ENCODE measurements at regions not wholly inside any gene's neighbourhood (a gene's known extent, or its start where the extent isn't known, plus 50 kb on each side); places are given as distances from the start of the nearest gene placed in this dataset.
"Not testable (repeated sequence)": the region's sequence is repeated elsewhere in the genome, so short reads cannot be mapped to it uniquely, and the experiment has no call there.

DNA sequence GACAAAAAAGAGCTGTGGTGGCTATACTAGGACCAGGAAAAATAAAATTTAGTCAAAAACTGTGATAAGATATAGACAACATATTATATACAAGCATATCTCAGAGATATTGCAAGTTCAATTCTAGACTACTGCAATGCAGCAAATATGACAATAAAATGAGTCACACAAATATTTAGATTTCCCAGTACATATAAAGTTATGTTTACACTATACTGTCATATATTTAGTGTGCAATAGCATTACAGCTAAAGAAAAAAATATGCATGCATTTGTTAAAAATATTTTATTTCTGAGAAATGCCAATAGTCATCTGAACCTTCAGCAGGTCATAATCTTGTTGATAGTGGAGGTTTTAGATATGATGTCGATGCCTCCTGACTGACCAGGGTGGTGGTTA lies 72.1 kb downstream of the AKR1C4 start:
- DNase-seq (ENCODE audit: low read depth in 2 of 3, low spot score in 1 of 3) = no peak

GRCh38 chr10:5269791-5270190 lies 73.2 kb downstream of the AKR1C4 start:
- DNase-seq (ENCODE audit: low read depth in 2 of 3, low spot score in 1 of 3) = no peak

DNA sequence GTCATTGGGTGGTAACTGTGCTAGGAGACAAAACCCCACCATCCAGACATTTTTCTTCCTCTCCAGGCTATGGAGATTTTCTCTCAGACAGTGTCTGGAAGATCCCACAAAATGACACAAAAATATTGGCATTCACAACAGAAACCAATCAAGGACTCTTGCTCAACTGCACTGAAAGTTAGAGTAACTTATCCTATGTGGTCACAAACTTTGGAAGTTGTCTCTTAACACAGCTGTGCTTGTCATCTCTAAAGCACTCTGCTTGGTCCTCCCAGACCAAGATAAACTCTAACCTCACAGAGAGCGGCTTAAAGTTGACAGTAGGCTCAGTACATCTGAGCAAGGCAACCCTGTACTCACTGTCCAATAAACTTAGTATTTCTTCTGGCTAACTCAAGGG lies 74.9 kb downstream of the AKR1C4 start:
- no peak for DNase-seq (ENCODE audit: low read depth in 2 of 3, low spot score in 1 of 3)

- no peak for DNase-seq (ENCODE audit: low read depth in 2 of 3, low spot score in 1 of 3)
Measured at GRCh38 chr10:5272065-5272803, 75.6 kb downstream of the AKR1C4 start.

GRCh38 chr10:5274795-5275194 lies 78.2 kb downstream of the AKR1C4 start:
- DNase-seq (ENCODE audit: low read depth in 2 of 3, low spot score in 1 of 3) = no peak

GRCh38 chr10:5281356-5281755 lies 83.4 kb upstream of the UCN3 start:
- no peak for DNase-seq (ENCODE audit: low read depth in 2 of 3, low spot score in 1 of 3)

- no peak for DNase-seq (ENCODE audit: low read depth in 2 of 3, low spot score in 1 of 3)
Measured at GRCh38 chr10:5282137-5282536, 82.6 kb upstream of the UCN3 start.

DNA sequence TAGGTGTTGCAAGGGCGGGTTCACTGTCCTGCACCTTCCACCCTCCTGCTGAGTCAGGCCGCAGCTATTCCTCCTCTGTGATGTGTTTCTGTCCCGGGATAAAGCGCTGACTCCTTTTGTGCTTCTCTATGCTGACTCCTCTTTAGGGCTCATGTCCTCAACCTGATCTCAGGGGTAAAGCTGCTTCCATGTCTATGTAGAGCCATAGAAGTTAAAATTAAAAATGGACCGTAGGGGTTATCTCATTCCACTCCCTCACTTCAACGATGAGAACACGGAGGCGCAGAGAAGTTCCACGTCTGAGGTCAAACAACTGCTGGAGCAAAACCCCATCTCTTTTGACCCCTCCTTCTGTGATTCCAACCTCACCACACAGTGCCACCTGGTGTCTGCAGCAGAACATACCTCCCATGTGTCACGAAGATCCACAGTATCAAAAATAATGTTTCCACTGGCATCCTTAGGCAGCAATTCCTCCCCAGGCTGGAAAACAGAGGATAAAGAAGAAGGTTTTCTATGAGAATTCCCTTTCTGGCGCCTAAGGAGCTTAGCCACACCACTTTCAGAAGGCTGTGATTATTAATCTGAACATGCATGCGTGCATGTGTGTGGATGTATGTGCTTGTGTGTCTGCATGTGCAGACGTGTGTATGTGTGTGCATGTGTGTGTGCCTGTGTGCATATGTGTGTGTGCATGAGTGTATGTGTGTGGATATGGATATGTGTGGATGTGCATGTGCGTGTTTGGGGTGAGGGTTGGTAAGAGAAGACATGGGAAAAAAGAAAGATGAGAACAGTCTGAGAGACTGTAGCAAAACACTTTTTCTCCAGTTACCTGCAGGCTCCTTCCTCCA lies 81.2 kb upstream of the UCN3 start:
- DNase-seq (ENCODE audit: low read depth in 2 of 3, low spot score in 1 of 3) = peak; percentile 45 to 58 (median 48)

GRCh38 chr10:5284311-5285057 lies 80.3 kb upstream of the UCN3 start:
- DNase-seq (ENCODE audit: low read depth in 2 of 3, low spot score in 1 of 3) = no peak

- no peak for DNase-seq (ENCODE audit: low read depth in 2 of 3, low spot score in 1 of 3)
Measured at GRCh38 chr10:5285186-5285585, 79.6 kb upstream of the UCN3 start.

- DNase-seq (ENCODE audit: low read depth in 2 of 3, low spot score in 1 of 3) = no peak
Measured at GRCh38 chr10:5288359-5288758, 76.4 kb upstream of the UCN3 start.

DNA sequence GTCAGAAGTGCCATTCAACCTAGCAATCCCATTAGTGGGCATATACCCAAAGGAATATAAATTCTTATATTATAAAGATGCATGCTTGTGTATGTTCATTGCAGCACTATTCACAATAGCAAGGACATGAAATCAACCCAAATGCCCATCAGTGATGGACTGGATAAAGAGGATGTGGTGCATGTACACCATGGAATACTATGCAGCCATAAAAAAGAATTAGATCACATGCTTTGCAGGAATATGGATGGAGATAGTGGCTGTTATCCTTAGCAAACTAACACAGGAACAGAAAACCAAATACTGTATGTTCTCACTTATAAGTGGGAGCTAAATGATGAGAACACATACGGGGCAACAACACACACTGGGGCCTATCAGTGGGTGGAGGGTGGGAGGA lies 75.5 kb upstream of the UCN3 start:
- DNase-seq (ENCODE audit: low read depth in 2 of 3, low spot score in 1 of 3) = not testable (repeated sequence)

- peak in 2 of 3 donors; percentile 35 to 39 for DNase-seq (ENCODE audit: low read depth in 2 of 3, low spot score in 1 of 3)
Measured at GRCh38 chr10:5291501-5292195, 73.1 kb upstream of the UCN3 start.

DNA sequence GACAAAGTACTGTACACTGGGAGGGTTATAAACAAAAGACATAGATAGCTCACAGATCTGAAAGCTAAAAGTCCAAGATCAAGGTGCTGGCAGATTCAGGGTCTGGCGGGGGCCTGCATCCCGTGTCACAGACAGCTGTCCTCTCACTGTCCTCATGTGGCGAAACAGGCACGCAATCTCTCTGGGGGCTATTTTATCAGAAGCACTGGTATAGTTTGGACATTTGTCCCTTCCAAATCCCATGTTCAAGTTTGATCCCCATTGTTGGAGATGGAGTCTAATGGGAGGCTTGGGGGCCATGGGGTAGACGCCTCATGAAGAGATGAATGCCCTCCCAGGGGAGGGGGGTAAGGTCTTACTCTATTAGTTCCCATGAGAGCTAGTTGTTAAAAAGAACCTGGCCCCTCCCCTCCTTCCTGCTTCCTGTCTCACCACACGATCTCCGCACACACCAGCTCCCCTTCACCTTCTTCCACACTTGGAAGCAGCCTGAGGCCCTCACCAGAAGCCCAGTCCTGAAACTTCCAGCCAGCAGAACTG lies 72.5 kb upstream of the UCN3 start:
- no peak for DNase-seq (ENCODE audit: low read depth in 2 of 3, low spot score in 1 of 3)

DNA sequence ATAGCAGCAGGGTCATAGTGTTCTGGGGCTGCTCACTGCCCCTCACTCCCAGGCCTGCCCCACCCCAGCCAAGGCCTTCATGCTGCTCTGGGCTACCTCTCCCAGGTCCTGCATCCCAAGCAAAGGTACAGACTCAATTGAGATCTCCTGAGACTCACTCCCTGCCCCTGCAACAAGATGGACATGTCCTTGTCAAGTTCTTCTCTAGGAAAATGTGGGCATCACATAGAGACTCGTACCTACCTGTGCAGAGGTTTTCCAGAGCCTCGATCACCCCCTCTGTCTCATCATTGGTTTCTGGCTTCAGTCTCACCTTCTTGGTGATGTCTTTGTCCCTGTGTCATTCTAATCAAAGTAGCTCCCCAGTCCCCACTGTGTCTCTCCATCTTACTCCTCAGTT lies 71.8 kb upstream of the UCN3 start:
- not testable (repeated sequence) for DNase-seq (ENCODE audit: low read depth in 2 of 3, low spot score in 1 of 3)

GRCh38 chr10:5293691-5294550 lies 70.8 kb upstream of the UCN3 start:
- peak; percentile 33 to 79 (median 76) for DNase-seq (ENCODE audit: low read depth in 2 of 3, low spot score in 1 of 3)

DNA sequence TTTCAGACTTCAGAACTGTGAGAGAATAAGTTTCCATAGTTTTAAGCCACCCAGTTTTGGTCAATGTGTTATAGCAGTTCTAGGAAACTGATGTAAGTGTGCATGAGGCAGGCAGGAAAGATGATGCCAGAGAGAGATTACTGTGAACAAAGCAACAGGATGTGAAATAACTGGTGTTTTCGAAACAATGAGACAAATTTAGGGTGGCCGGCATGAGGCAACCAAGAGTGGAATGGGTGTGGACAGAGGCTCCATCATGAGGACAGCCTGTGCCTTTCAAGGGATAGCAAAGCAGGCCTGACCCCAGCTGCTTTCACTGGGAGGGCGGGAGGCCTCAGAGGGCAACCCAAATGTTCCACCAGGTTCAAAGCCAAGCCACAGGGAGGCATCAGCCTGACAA lies 67.3 kb upstream of the UCN3 start:
- peak in 1 of 3 donors; percentile 27 for DNase-seq (ENCODE audit: low read depth in 2 of 3, low spot score in 1 of 3)

GRCh38 chr10:5297996-5298395 lies 66.8 kb upstream of the UCN3 start:
- DNase-seq (ENCODE audit: low read depth in 2 of 3, low spot score in 1 of 3) = no peak

- no peak for DNase-seq (ENCODE audit: low read depth in 2 of 3, low spot score in 1 of 3)
Measured at GRCh38 chr10:5299950-5300349, 64.8 kb upstream of the UCN3 start.

DNA sequence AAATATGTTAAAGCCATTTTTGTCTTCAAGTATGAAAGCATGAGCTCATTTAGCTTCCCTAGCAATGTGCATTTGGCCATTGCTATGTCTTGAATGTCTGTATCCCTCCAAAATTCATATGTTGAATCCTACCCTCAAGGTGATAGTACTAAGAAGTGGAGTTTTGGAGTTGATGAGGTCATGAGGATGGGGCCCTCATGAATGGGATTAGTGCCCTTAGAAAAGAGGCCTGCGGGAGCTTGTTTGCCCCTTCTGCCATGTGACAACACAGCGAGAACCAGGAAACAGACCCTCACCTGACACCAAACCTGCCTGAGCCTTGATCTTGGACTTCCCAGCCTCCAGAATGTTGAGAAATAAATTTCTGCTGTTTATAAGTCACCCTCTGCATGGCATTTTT lies 61.3 kb upstream of the UCN3 start:
- DNase-seq (ENCODE audit: low read depth in 2 of 3, low spot score in 1 of 3) = no peak

Measured in stimulated activated CD4-positive, alpha-beta T cell treated with anti-CD3 and anti-CD28 coated beads, Interleukin-12 subunit alpha, Interleukin-12 subunit beta, amount 100 ng/mL, for 48 hours (primary cell).